PC-3 (cell line): ENCODE measurements at regions not wholly inside any gene's neighbourhood (a gene's known extent, or its start where the extent isn't known, plus 50 kb on each side); places are given as distances from the start of the nearest gene placed in this dataset.

Experiments
- ATAC-seq: fragments of 200-7000 bp; cut with Tn5 transposase; 2 replicates; pipeline ENCODE4 v1.9.1; 2020; ENCODE audit warnings: mild to moderate bottlenecking, moderate library complexity
- BruUV-seq: library from RNA; stranded (reverse); fragments of 400-500 nt; replicated peaks from 2 replicates; lab custom pipeline; 2021; lab: Mats Ljungman, UMichigan
- CTCF ChIA-PET: fragments of 300-600 bp; sonication (Branson Sonifier 250); formaldehyde crosslinking; loops from one replicate; lab custom pipeline; 2022; ENCODE audit warnings: antibody characterized with exemption; lab: Charles Lee
- POLR2A ChIA-PET: fragments of 300-600 bp; sonication (Branson Sonifier 250); formaldehyde crosslinking; loops from one replicate; lab custom pipeline; 2022; ENCODE audit warnings: antibody characterized with exemption; ENCODE audit not compliant: unreplicated experiment; lab: Charles Lee
- DNase-seq: peaks from one replicate; pipeline ENCODE4 v3.0.0-alpha.2; 2015
- H2AFZ ChIP-seq: fragments of 300-600 bp; sonication (generic); 2 replicates; pipeline ENCODE4 v1.6.0; 2016; ENCODE audit warnings: antibody characterized with exemption, low read length
- H3F3A ChIP-seq: fragments of 300-600 bp; sonication (generic); one replicate; pipeline ENCODE4 v1.6.0; 2017; ENCODE audit warnings: antibody characterized with exemption, low read length, control low read depth, mild to moderate bottlenecking; ENCODE audit not compliant: unreplicated experiment
- H3K27ac ChIP-seq: fragments of 300-600 bp; sonication (generic); 2 replicates; pipeline ENCODE4 v1.5.1; 2016; ENCODE audit warnings: mild to moderate bottlenecking, low read length
- H3K27me3 ChIP-seq: fragments of 300-600 bp; sonication (generic); 2 replicates; pipeline ENCODE4 v1.6.1; 2016; ENCODE audit warnings: low read length, mixed read lengths
- H3K36me3 ChIP-seq: fragments of 300-600 bp; sonication (generic); 2 replicates; pipeline ENCODE4 v1.6.1; 2016; ENCODE audit warnings: low read depth, mixed run types, low read length, mixed read lengths
- H3K4me1 ChIP-seq: fragments of 300-600 bp; sonication (generic); 2 replicates; pipeline ENCODE4 v1.5.1; 2016; ENCODE audit warnings: low read length; ENCODE audit not compliant: insufficient read depth
- H3K4me2 ChIP-seq: fragments of 300-600 bp; sonication (generic); 2 replicates; pipeline ENCODE4 v1.6.0; 2016; ENCODE audit warnings: low read length
- H3K4me3 ChIP-seq: fragments of 300-600 bp; sonication (generic); 2 replicates; pipeline ENCODE4 v1.5.1; 2016; ENCODE audit warnings: mild to moderate bottlenecking, low read length, mixed read lengths
- H3K79me2 ChIP-seq: fragments of 300-600 bp; sonication (generic); 2 replicates; pipeline ENCODE4 v1.6.1; 2017; ENCODE audit warnings: low read length, mixed read lengths
- H3K9ac ChIP-seq: fragments of 300-600 bp; sonication (generic); 2 replicates; pipeline ENCODE4 v1.6.0; 2016; ENCODE audit warnings: mild to moderate bottlenecking, low read length
- H3K9me2 ChIP-seq: fragments of 300-600 bp; sonication (generic); replicated peaks from 2 replicates; pipeline ENCODE4 v1.6.1; 2016; ENCODE audit warnings: mixed run types, low read length, mixed read lengths
- H3K9me3 ChIP-seq: fragments of 300-600 bp; sonication (generic); 2 replicates; pipeline ENCODE4 v1.6.1; 2016; ENCODE audit warnings: low read length, mixed read lengths
- H4K20me1 ChIP-seq: fragments of 300-600 bp; sonication (generic); 2 replicates; pipeline ENCODE4 v1.6.1; 2016; ENCODE audit warnings: low read length, mixed read lengths
- EZH2 ChIP-seq: fragments of 300-600 bp; sonication (generic); IDR thresholded peaks from one replicate; pipeline ENCODE4 v1.6.1; 2017; ENCODE audit warnings: antibody characterized with exemption, mild to moderate bottlenecking, low read length; ENCODE audit not compliant: unreplicated experiment
- EZH2phosphoT487 ChIP-seq: fragments of 300-600 bp; sonication (generic); IDR thresholded peaks from 2 replicates; pipeline ENCODE4 v1.6.1; 2018; ENCODE audit warnings: mild to moderate bottlenecking, antibody characterized with exemption, low read length, borderline replicate concordance
- intact Hi-C: fragments of 100-400 bp; cut with micrococcal nuclease; formaldehyde crosslinking; loops from 2 replicates; pipeline ENCODE4 v1.9.0; 2023
- TF ChIP-seq, protein P1 (sequence below): fragments of 300-600 bp; sonication (generic); conservative IDR thresholded peaks from 2 replicates; pipeline ENCODE4 v1.5.1; 2017; ENCODE audit warnings: antibody characterized with exemption, low read depth, mild to moderate bottlenecking, low read length

DNA sequence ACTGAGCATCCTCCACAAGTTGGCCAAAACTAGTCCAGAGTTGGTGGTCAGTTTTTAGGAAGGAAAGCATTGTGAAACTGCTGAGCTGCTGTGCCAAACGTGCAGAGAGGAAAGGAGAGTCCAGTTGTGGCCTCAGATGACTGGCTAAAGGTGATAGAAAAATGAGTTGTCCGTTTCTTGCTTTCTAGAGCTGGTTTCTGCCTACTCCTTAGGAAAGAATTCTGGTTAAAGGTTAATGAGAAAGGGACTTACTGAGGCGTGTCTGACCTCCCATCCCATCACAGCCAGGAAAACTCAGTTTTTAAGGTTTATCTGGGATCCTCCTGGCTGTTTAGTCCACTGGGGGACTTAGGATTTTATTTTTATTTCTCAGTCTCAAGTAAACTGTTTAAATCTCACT lies 1186.3 kb downstream of the UQCRFS1 start:
- H3F3A ChIP-seq = no peaks in the 10 kb centered on the region
- H3K9ac ChIP-seq = no peak overlapping the region
- H3K4me2 ChIP-seq = no peak overlapping the region
- no peak overlapping the region for H2AFZ ChIP-seq
- no peaks in the 10 kb centered on the region for H3K79me2 ChIP-seq
- no peaks in the 10 kb centered on the region for H4K20me1 ChIP-seq
- H3K27me3 ChIP-seq = no peaks in the 10 kb centered on the region
- intact Hi-C loops = no loop called here
- H3K36me3 ChIP-seq = no peaks in the 10 kb centered on the region
- BruUV-seq = no TSS peak
- no peak for DNase-seq
- POLR2A ChIA-PET = no interaction called here
- ATAC-seq = no peak
- no peaks in the 10 kb centered on the region for H3K9me3 ChIP-seq
- no peaks in the 10 kb centered on the region for H3K9me2 ChIP-seq
- H3K27ac ChIP-seq = no peak overlapping the region
- CTCF ChIA-PET = no interaction called here
- H3K4me3 ChIP-seq = no peak overlapping the region
- H3K4me1 ChIP-seq = no peaks in the 10 kb centered on the region
- TF ChIP-seq EZH2 (no peak), EZH2phosphoT487 (no peak)
- TF ChIP-seq, protein P1, sequence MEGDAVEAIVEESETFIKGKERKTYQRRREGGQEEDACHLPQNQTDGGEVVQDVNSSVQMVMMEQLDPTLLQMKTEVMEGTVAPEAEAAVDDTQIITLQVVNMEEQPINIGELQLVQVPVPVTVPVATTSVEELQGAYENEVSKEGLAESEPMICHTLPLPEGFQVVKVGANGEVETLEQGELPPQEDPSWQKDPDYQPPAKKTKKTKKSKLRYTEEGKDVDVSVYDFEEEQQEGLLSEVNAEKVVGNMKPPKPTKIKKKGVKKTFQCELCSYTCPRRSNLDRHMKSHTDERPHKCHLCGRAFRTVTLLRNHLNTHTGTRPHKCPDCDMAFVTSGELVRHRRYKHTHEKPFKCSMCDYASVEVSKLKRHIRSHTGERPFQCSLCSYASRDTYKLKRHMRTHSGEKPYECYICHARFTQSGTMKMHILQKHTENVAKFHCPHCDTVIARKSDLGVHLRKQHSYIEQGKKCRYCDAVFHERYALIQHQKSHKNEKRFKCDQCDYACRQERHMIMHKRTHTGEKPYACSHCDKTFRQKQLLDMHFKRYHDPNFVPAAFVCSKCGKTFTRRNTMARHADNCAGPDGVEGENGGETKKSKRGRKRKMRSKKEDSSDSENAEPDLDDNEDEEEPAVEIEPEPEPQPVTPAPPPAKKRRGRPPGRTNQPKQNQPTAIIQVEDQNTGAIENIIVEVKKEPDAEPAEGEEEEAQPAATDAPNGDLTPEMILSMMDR = no peak

DNA sequence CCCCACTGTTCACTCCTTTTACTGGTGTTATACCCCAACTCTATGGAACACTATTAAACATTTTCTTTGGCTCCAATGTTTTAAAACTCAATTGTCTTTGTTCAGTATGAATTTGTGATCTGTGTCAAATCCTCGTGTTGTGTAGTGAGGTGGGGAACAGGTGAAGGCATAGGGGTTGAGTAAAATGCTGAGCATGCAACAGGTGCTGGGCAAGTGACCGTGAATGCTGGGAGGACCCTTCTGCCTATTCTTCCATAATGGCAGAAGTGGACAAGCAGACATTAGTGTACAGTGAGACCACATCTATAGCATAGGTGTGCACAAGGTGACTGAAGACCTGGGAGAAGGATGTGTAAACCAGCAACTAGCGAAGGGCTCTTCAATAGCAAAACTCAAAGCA lies 1188.0 kb downstream of the UQCRFS1 start:
- Histone ChIP-seq H4K20me1 (no peaks in the 10 kb centered on the region), H3K4me3 (no peak overlapping the region), H3K4me2 (no peak overlapping the region), H3F3A (no peaks in the 10 kb centered on the region), H3K27ac (no peak overlapping the region), H3K4me1 (no peaks in the 10 kb centered on the region), H3K9ac (no peak overlapping the region), H3K27me3 (no peaks in the 10 kb centered on the region), H3K79me2 (no peaks in the 10 kb centered on the region), H3K9me3 (no peaks in the 10 kb centered on the region), H3K9me2 (no peaks in the 10 kb centered on the region), H2AFZ (no peak overlapping the region), H3K36me3 (no peaks in the 10 kb centered on the region)
- POLR2A ChIA-PET = no interaction called here
- DNase-seq (no peak), ATAC-seq (no peak)
- CTCF ChIA-PET = no interaction called here
- no TSS peak for BruUV-seq
- intact Hi-C loops = no loop called here
- no peak for TF ChIP-seq EZH2phosphoT487
- no peak for TF ChIP-seq EZH2
- TF ChIP-seq, protein P1 = no peak

DNA sequence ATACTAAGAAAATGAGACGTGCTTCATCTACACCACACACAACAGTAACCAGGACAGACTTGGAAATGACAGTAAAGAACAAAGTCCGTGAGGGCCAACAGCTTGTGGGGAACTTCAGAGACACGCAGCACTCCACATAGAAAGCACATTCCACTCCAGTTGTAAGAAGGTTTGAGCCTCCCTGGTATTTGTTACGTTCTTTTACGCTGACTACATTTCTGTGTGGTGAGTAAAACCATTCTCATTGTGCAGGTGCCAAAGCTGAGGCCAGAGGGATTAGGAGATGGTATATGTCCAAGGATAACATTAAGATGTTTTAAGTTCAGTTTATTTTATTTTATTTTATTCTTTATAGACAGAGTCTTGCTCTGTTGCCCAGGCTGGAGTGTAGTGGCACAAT lies 1189.9 kb downstream of the UQCRFS1 start:
- no peak overlapping the region for H3K4me3 ChIP-seq
- no peaks in the 10 kb centered on the region for H3K36me3 ChIP-seq
- BruUV-seq = no TSS peak
- no peak for DNase-seq
- no peaks in the 10 kb centered on the region for H3K79me2 ChIP-seq
- H3K27ac ChIP-seq = no peak overlapping the region
- H3K27me3 ChIP-seq = no peaks in the 10 kb centered on the region
- H2AFZ ChIP-seq = no peak overlapping the region
- H3K9me3 ChIP-seq = no peaks in the 10 kb centered on the region
- POLR2A ChIA-PET = no interaction called here
- H4K20me1 ChIP-seq = no peaks in the 10 kb centered on the region
- TF ChIP-seq EZH2 (no peak), EZH2phosphoT487 (no peak)
- TF ChIP-seq, protein P1 = no peak
- H3K4me1 ChIP-seq = no peaks in the 10 kb centered on the region
- no peak for ATAC-seq
- no peaks in the 10 kb centered on the region for H3K9me2 ChIP-seq
- H3K4me2 ChIP-seq = no peak overlapping the region
- CTCF ChIA-PET = no interaction called here
- intact Hi-C loops = no loop called here
- H3K9ac ChIP-seq = no peak overlapping the region
- no peaks in the 10 kb centered on the region for H3F3A ChIP-seq
